ENCODE measurements at regions not wholly inside any gene's neighbourhood (a gene's known extent, or its start where the extent isn't known, plus 50 kb on each side); places are given as distances from the start of the nearest gene placed in this dataset.

DNA sequence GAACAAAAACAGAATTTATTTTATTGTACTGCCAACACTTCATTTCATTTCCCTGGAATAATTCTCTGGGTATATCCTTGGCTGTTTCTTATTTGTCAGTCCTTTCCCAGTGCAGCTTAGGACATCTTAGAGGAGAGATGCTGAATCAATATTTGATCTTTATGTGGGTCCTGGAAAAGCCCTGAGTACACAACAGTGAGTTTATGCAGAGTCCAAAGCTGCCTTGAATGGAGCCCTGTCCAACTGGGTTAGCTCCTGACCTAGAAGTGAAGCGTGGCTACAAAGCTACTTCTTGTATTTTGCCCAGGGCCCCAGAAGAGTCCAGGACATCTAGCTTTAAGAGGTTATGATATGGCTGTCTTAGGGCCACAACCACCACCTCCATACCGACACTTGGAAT, 378.0 kb upstream of the FAT3 start:
- H3K9ac ChIP-seq (ENCODE audit: low read length): no peak overlapping the region
- H3K27ac ChIP-seq (ENCODE audit: low read depth, low read length): no peak overlapping the region
- no peaks in the 10 kb centered on the region for H3K36me3 ChIP-seq (ENCODE audit: control insufficient read depth, insufficient read depth, low read length)
- H3K27me3 ChIP-seq (ENCODE audit: control insufficient read depth, insufficient read depth, low read length): no peaks in the 10 kb centered on the region
- H3K4me3 ChIP-seq (ENCODE audit: low read length): no peak overlapping the region
- H3K4me1 ChIP-seq (ENCODE audit: control insufficient read depth, insufficient read depth, low read length): no peaks in the 10 kb centered on the region

DNA sequence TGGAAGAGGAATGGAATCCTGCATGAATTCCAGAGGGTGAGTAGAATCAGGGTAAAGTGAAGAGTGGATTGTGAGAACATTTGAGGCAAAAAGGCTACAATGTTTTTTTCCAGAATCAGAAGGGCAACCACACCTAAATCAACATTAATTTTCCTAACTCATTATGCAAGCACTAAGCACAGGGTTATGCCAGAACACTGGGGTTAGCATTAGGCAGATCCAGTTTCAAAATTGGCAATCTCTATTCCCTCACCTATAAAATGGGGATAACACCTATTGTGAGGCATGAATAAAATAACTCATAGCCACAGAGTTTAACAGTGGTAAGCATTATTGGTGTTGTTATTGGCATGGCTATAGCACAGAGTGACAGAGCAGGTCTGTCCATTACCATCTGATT, 378.6 kb upstream of the FAT3 start:
- Histone ChIP-seq H3K4me3 (ENCODE audit: low read length) (no peak overlapping the region), H3K4me1 (ENCODE audit: control insufficient read depth, insufficient read depth, low read length) (no peaks in the 10 kb centered on the region)

DNA sequence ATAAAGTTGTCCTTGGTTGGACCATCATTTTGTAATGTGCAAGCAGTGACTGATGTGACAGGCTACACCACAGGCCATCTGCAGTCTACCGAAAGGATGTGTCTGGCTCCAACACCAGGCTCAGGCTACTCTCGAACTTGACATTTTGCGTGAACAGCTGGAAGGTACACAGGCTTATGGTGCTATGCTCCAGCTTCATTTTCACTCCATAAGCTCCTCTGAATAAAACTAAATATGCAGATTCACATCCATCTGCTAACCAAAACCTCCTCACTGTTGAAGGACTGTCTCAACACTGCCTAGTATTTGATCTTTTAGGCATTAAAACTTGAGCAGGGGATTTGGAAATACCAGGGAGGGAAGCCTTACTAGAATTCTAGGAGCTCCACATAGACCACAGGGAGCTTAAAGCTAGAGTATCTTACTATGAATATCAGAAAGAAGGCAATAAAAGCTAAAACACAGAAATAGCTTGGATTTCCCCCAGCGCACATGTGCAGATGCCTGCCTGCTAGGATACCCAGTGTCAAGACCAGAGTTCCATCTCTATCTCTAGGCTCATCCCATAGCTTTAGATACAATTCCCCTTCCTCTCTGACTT, 383.9 kb upstream of the FAT3 start:
- Histone ChIP-seq H3K4me3 (ENCODE audit: low read length) (no peak overlapping the region), H3K9ac (ENCODE audit: low read length) (no peak overlapping the region), H3K4me1 (ENCODE audit: control insufficient read depth, insufficient read depth, low read length) (no peaks in the 10 kb centered on the region), H3K36me3 (ENCODE audit: control insufficient read depth, insufficient read depth, low read length) (no peaks in the 10 kb centered on the region), H3K27me3 (ENCODE audit: control insufficient read depth, insufficient read depth, low read length) (no peaks in the 10 kb centered on the region), H3K27ac (ENCODE audit: low read depth, low read length) (no peak overlapping the region)

More for the DNA sequence above, 378.6 kb upstream of the FAT3 start:
- Histone ChIP-seq H3K27me3 (ENCODE audit: control insufficient read depth, insufficient read depth, low read length) (no peaks in the 10 kb centered on the region), H3K36me3 (ENCODE audit: control insufficient read depth, insufficient read depth, low read length) (no peaks in the 10 kb centered on the region), H3K9ac (ENCODE audit: low read length) (no peak overlapping the region), H3K27ac (ENCODE audit: low read depth, low read length) (no peak overlapping the region)

DNA sequence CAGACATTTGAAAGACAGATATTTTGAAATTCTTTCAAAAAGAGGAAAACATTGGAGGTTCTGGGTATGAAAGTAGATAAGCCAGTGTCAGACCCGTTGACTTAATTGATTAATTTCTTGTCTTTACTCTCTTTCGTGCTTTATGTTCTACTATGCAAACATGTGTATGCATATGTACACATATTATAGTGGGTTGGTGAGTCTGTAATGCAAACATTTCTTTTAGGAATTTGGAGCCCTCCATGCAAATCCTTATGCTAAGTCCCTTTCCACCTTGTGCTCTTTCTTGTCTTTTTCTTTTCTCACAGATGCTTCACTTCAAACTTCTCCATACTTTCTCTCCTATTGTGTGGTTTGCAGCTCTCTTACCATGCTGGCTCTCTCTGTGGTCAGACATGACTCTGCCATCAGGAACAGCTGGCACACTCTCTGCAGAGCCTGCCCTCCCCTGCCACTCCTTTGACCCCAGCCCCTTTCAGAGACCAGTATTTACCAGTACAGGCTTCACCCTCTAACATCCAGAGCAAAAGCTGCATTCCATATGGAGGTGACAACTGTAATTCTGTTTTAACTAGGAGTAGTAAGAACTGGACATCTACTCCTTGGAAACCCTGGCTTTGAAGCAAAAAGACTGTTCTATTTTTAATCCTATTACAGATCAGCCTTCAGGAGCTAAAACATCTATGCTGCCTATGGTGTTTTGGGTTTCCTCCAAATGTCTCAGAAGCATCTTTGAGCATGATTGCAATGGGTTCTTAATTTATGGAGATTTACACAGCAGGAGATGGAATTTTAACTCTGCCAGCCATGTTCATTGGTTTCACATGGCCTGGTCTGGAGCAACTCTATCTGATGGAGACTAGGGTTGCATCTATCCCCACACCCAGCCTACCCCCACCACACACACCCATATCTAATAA, 386.9 kb upstream of the FAT3 start:
- no peak overlapping the region for H3K27ac ChIP-seq (ENCODE audit: low read depth, low read length)
- H3K27me3 ChIP-seq (ENCODE audit: control insufficient read depth, insufficient read depth, low read length): no peaks in the 10 kb centered on the region
- no peaks in the 10 kb centered on the region for H3K36me3 ChIP-seq (ENCODE audit: control insufficient read depth, insufficient read depth, low read length)
- no peaks in the 10 kb centered on the region for H3K4me1 ChIP-seq (ENCODE audit: control insufficient read depth, insufficient read depth, low read length)
- H3K4me3 ChIP-seq (ENCODE audit: low read length): no peak overlapping the region
- H3K9ac ChIP-seq (ENCODE audit: low read length): no peak overlapping the region

DNA sequence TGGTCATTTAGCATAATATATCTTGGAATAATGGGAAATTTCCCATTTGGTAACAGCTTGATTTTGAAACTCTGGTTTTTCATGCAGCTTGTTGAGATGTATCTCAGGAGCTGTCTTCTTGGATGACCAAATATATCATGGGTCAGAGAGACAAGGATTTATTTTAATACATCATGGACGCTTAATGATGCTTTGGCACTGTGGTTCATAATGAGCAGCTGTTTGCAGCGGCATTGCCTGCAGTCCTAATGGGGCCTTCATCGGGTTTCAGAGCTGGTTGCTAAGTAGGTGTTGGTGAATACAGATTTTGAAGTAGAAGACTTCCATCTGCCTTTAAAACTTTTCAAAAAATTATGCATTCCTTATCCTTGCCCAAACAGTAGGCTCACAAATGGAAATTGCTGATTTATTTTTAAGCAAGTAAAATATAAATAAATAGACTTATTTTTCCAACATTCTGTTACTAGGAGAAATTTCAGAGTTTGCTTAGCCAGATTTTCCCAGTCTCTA, 389.5 kb upstream of the FAT3 start:
- no peak overlapping the region for H3K27ac ChIP-seq (ENCODE audit: low read depth, low read length)
- H3K9ac ChIP-seq (ENCODE audit: low read length): no peak overlapping the region

DNA sequence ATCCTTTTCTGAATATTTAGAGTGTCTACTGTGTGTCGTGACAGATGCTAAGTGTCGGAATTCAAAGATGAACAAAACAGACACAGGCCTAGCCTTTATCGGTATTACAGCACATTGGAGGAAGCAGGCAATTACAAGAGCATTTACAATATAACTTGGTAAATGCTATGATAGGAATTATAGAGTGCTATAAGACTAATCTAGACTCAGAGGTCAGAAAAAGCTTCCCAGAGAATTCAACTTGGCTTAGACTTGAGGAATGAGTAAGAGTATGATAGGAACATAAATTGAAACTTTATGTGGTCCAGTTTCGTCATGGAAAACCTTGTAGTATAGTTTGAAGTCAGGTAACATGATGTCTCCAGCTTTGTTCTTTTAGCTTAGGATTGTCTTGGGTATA, 395.7 kb upstream of the FAT3 start:
- H3K36me3 ChIP-seq (ENCODE audit: control insufficient read depth, insufficient read depth, low read length): no peaks in the 10 kb centered on the region
- H3K9ac ChIP-seq (ENCODE audit: low read length): no peak overlapping the region
- H3K4me1 ChIP-seq (ENCODE audit: control insufficient read depth, insufficient read depth, low read length): no peaks in the 10 kb centered on the region
- H3K27me3 ChIP-seq (ENCODE audit: control insufficient read depth, insufficient read depth, low read length): no peaks in the 10 kb centered on the region
- H3K4me3 ChIP-seq (ENCODE audit: low read length): no peak overlapping the region
- no peak overlapping the region for H3K27ac ChIP-seq (ENCODE audit: low read depth, low read length)

More for the DNA sequence above, 389.5 kb upstream of the FAT3 start:
- Histone ChIP-seq H3K36me3 (ENCODE audit: control insufficient read depth, insufficient read depth, low read length) (no peaks in the 10 kb centered on the region), H3K4me1 (ENCODE audit: control insufficient read depth, insufficient read depth, low read length) (no peaks in the 10 kb centered on the region), H3K27me3 (ENCODE audit: control insufficient read depth, insufficient read depth, low read length) (no peaks in the 10 kb centered on the region), H3K4me3 (ENCODE audit: low read length) (no peak overlapping the region)

DNA sequence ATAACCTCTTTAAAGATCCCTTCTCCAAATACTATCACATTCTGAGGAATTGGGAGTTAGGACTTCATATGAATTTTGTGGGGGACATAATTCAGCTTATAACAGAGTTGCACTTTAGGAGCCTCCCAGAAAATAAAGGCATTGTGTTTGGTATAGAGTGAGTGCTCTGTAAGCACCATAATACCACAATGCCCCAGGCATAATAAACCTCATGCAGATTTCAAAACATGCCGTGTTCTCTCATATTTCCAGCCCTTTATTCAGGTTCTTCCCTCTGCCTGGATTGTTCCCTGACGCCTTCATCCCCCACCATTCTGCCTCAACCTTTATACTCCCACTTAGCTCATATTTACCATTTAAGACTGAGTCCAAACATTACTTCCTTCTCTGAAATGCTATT, 398.8 kb upstream of the FAT3 start:
- H3K9ac ChIP-seq (ENCODE audit: low read length): no peak overlapping the region
- H3K27ac ChIP-seq (ENCODE audit: low read depth, low read length): no peak overlapping the region
- H3K4me3 ChIP-seq (ENCODE audit: low read length): no peak overlapping the region
- no peaks in the 10 kb centered on the region for H3K4me1 ChIP-seq (ENCODE audit: control insufficient read depth, insufficient read depth, low read length)
- no peaks in the 10 kb centered on the region for H3K27me3 ChIP-seq (ENCODE audit: control insufficient read depth, insufficient read depth, low read length)
- H3K36me3 ChIP-seq (ENCODE audit: control insufficient read depth, insufficient read depth, low read length): no peaks in the 10 kb centered on the region

DNA sequence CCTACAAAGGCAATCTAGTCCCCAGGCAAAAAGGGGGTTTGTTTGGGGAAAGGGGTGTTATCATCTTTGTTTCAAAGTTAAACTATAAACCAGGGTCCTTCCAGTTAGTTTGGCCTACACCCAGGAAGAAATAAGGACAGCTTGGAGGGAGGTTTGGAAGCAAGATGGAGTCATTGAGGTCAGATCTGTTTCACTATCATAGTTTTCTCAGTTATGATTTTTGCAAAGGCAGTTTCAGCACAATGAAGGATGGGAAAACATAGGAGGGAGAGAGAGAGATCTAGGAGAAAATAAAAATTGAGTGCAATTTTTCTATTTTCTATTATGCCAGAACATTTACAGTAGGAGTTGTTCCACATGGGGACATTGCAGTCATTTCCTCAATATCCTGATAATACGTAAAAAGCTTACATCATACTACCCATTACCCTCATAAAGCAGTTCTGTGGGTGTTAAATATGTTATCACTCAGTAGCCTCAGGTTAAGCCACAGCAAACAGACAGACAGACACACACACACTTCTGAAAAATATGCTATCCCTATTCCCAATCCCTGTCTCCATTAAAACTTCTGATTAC, 401.3 kb upstream of the FAT3 start:
- no peak overlapping the region for H3K27ac ChIP-seq (ENCODE audit: low read depth, low read length)
- H3K27me3 ChIP-seq (ENCODE audit: control insufficient read depth, insufficient read depth, low read length): no peaks in the 10 kb centered on the region
- H3K36me3 ChIP-seq (ENCODE audit: control insufficient read depth, insufficient read depth, low read length): no peaks in the 10 kb centered on the region
- H3K4me3 ChIP-seq (ENCODE audit: low read length): no peak overlapping the region
- H3K4me1 ChIP-seq (ENCODE audit: control insufficient read depth, insufficient read depth, low read length): no peaks in the 10 kb centered on the region
- H3K9ac ChIP-seq (ENCODE audit: low read length): no peak overlapping the region

DNA sequence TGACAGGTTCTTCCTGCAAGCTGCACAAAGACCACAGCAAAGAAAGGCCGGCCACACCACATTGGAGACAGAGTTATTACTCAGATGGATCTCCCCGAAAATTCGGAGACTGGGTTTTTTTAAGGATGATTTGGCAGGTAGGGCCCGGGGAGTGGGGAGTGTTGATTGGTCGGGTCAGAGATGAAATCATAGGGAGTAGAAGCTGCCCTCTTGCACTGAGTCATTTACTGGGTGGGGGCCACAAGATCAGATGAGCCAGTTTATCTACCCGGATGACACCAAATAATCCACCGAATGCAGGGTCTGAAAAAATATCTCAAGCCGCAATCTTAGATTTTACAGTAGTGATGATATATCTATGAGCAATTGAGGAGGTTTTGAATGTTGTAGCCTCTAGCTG, 401.8 kb upstream of the FAT3 start:
- no peak overlapping the region for H3K27ac ChIP-seq (ENCODE audit: low read depth, low read length)
- no peaks in the 10 kb centered on the region for H3K27me3 ChIP-seq (ENCODE audit: control insufficient read depth, insufficient read depth, low read length)
- H3K9ac ChIP-seq (ENCODE audit: low read length): no peak overlapping the region
- no peaks in the 10 kb centered on the region for H3K36me3 ChIP-seq (ENCODE audit: control insufficient read depth, insufficient read depth, low read length)
- no peaks in the 10 kb centered on the region for H3K4me1 ChIP-seq (ENCODE audit: control insufficient read depth, insufficient read depth, low read length)
- no peak overlapping the region for H3K4me3 ChIP-seq (ENCODE audit: low read length)

DNA sequence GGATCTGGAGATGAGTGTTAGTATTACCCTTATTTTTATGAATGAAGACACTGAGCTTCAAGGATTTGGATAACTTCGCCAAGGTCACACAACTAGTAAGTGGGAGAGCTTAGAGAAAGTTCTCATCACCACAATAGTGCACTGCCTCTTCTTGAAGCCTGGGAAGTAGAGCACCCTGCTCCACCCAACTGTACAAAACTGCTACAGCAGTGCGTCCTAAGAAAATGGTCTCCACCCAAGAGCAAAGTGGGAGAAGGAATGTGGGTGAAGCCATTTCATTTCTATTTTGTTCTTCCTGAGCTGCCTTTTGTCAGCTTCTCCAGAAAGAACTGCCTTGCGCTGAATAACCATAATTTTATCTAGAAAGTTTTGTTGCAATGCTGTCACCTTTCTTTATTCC, 403.9 kb upstream of the FAT3 start:
- Histone ChIP-seq H3K27me3 (ENCODE audit: control insufficient read depth, insufficient read depth, low read length) (no peaks in the 10 kb centered on the region), H3K27ac (ENCODE audit: low read depth, low read length) (no peak overlapping the region), H3K4me3 (ENCODE audit: low read length) (no peak overlapping the region), H3K9ac (ENCODE audit: low read length) (no peak overlapping the region), H3K36me3 (ENCODE audit: control insufficient read depth, insufficient read depth, low read length) (no peaks in the 10 kb centered on the region), H3K4me1 (ENCODE audit: control insufficient read depth, insufficient read depth, low read length) (no peaks in the 10 kb centered on the region)

DNA sequence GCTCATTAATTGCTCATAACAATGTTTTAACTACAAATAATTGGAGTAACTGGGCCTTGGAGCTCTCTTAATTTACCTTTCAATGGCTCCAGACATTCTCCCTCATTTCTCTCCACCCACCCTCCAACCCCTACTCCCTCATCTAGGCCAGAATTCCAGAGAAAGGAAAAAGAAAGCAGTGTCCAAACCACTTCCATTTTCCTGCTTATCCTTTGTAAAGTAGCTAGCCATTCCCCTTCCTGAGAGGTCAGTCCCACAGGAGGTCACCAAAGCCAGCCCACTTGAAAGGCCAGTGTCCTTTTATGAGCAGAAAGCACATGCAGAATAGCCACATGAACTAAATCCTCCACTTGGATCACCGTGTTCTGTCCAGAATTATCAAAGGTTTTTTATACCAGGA, 404.8 kb upstream of the FAT3 start:
- no peaks in the 10 kb centered on the region for H3K4me1 ChIP-seq (ENCODE audit: control insufficient read depth, insufficient read depth, low read length)
- no peak overlapping the region for H3K9ac ChIP-seq (ENCODE audit: low read length)
- no peaks in the 10 kb centered on the region for H3K27me3 ChIP-seq (ENCODE audit: control insufficient read depth, insufficient read depth, low read length)
- H3K4me3 ChIP-seq (ENCODE audit: low read length): no peak overlapping the region
- H3K27ac ChIP-seq (ENCODE audit: low read depth, low read length): no peak overlapping the region
- no peaks in the 10 kb centered on the region for H3K36me3 ChIP-seq (ENCODE audit: control insufficient read depth, insufficient read depth, low read length)

DNA sequence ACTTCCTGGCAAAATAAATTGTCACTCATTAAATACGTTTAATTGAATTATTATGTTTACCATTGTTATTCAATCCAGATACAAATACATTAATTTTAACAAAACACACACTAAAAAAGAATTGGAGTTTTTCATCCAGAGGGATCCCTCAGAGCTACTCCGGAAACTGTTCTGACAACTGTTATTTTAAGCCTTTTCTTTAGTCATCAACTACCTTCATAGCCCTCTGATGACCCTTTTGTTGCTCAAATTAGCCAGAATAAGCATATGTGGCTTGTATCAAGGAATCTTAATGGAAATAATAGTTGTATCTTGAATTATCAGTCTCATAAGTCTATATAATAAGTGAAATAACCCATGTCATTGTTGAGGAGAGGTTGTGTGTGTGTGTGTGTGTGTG, 405.4 kb upstream of the FAT3 start:
- no peaks in the 10 kb centered on the region for H3K36me3 ChIP-seq (ENCODE audit: control insufficient read depth, insufficient read depth, low read length)
- H3K4me1 ChIP-seq (ENCODE audit: control insufficient read depth, insufficient read depth, low read length): no peaks in the 10 kb centered on the region
- H3K4me3 ChIP-seq (ENCODE audit: low read length): no peak overlapping the region
- H3K27ac ChIP-seq (ENCODE audit: low read depth, low read length): no peak overlapping the region
- H3K9ac ChIP-seq (ENCODE audit: low read length): no peak overlapping the region
- no peaks in the 10 kb centered on the region for H3K27me3 ChIP-seq (ENCODE audit: control insufficient read depth, insufficient read depth, low read length)

All from rectal smooth muscle tissue (tissue), 1 donor.